ENCODE measurements at regions not wholly inside any gene's neighbourhood (a gene's known extent, or its start where the extent isn't known, plus 50 kb on each side); places are given as distances from the start of the nearest gene placed in this dataset.

GRCh38 chr10:53469383-53469782, 696.8 kb upstream of the MBL2 start:
- TF ChIP-seq GATA2 (IDR thresholded peaks at IDR 0.05; ENCODE audit: low read depth, low read length) (no peak), GATA3 (IDR thresholded peaks at IDR 0.05; ENCODE audit: low read depth, low read length) (no peak)
